HEK293 (cell line): ENCODE measurements at regions not wholly inside any gene's neighbourhood (a gene's known extent, or its start where the extent isn't known, plus 50 kb on each side); places are given as distances from the start of the nearest gene placed in this dataset.

Experiments
- EGR2 ChIP-seq: fragments of 450-650 bp; formaldehyde crosslinking; IDR thresholded peaks from 2 replicates; pipeline ENCODE4 v1.5.1; 2016; ENCODE audit warnings: low read depth, missing biosample characterization, missing genetic modification characterization
- MYNN ChIP-seq: fragments of 450-650 bp; formaldehyde crosslinking; IDR thresholded peaks from 2 replicates; pipeline ENCODE4 v1.5.1; 2016; ENCODE audit warnings: missing biosample characterization, missing genetic modification characterization, borderline replicate concordance
- SP3 ChIP-seq: fragments of 450-650 bp; formaldehyde crosslinking; IDR thresholded peaks from 2 replicates; pipeline ENCODE4 v1.5.1; 2016; ENCODE audit warnings: missing biosample characterization, missing genetic modification characterization
- ZBTB17 ChIP-seq: fragments of 450-650 bp; formaldehyde crosslinking; IDR thresholded peaks from 2 replicates; pipeline ENCODE4 v1.5.1; 2016; ENCODE audit warnings: missing biosample characterization, missing genetic modification characterization
- ZBTB48 ChIP-seq: fragments of 450-650 bp; formaldehyde crosslinking; IDR thresholded peaks from 2 replicates; pipeline ENCODE4 v1.5.1; 2016; ENCODE audit warnings: missing biosample characterization, missing genetic modification characterization
- ZNF121 ChIP-seq: fragments of 450-650 bp; formaldehyde crosslinking; IDR thresholded peaks from 2 replicates; pipeline ENCODE4 v1.5.1; 2016; ENCODE audit warnings: missing biosample characterization, missing genetic modification characterization
- ZNF366 ChIP-seq: fragments of 450-650 bp; formaldehyde crosslinking; conservative IDR thresholded peaks from 2 replicates; pipeline ENCODE4 v1.5.1; 2016; ENCODE audit warnings: missing biosample characterization, missing genetic modification characterization
- ZNF423 ChIP-seq: fragments of 450-650 bp; formaldehyde crosslinking; IDR thresholded peaks from 2 replicates; pipeline ENCODE4 v1.5.1; 2016; ENCODE audit warnings: missing biosample characterization, missing genetic modification characterization
- ZNF560 ChIP-seq: fragments of 450-650 bp; formaldehyde crosslinking; IDR thresholded peaks from 2 replicates; pipeline ENCODE4 v1.5.1; 2017; ENCODE audit warnings: missing biosample characterization, missing genetic modification characterization, borderline replicate concordance
- ZNF677 ChIP-seq: fragments of 450-650 bp; IDR thresholded peaks from 2 replicates; pipeline ENCODE4 v1.5.0; 2018; ENCODE audit warnings: missing biosample characterization, mild to moderate bottlenecking, missing genetic modification characterization, moderate library complexity
- ZNF791 ChIP-seq: fragments of 450-650 bp; formaldehyde crosslinking; IDR thresholded peaks from 2 replicates; pipeline ENCODE4 v1.5.1; 2016; ENCODE audit warnings: missing biosample characterization, missing genetic modification characterization
- ZNF843 ChIP-seq: fragments of 450-650 bp; formaldehyde crosslinking; IDR thresholded peaks from 2 replicates; pipeline ENCODE4 v1.5.1; 2016; ENCODE audit warnings: missing biosample characterization, missing genetic modification characterization
- ZSCAN30 ChIP-seq: fragments of 450-650 bp; IDR thresholded peaks from 2 replicates; pipeline ENCODE4 v1.5.1; 2018; ENCODE audit warnings: missing biosample characterization, mild to moderate bottlenecking, missing genetic modification characterization, moderate library complexity
- TF ChIP-seq, protein P1 (sequence below): fragments of 450-650 bp; IDR thresholded peaks from 2 replicates; pipeline ENCODE4 v1.5.1; 2018; ENCODE audit warnings: missing biosample characterization, missing genetic modification characterization
- TF ChIP-seq, protein P2 (sequence below): fragments of 450-650 bp; formaldehyde crosslinking; IDR thresholded peaks from 2 replicates; pipeline ENCODE4 v1.5.1; 2017; ENCODE audit warnings: missing biosample characterization, missing genetic modification characterization
- TF ChIP-seq, protein P3 (sequence below): fragments of 450-650 bp; formaldehyde crosslinking; IDR thresholded peaks from 2 replicates; pipeline ENCODE4 v1.5.1; 2016; ENCODE audit warnings: missing biosample characterization, missing genetic modification characterization
- TF ChIP-seq, protein P4 (sequence below): fragments of 450-650 bp; formaldehyde crosslinking; IDR thresholded peaks from 2 replicates; pipeline ENCODE4 v1.5.1; 2016; ENCODE audit warnings: missing biosample characterization, missing genetic modification characterization
- TF ChIP-seq, protein P5 (sequence below): fragments of 450-650 bp; formaldehyde crosslinking; IDR thresholded peaks from 2 replicates; pipeline ENCODE4 v1.5.1; 2016; ENCODE audit warnings: missing biosample characterization, missing genetic modification characterization
- TF ChIP-seq, protein P6 (sequence below): fragments of 450-650 bp; formaldehyde crosslinking; IDR thresholded peaks from 2 replicates; pipeline ENCODE4 v1.5.1; 2016; ENCODE audit warnings: missing biosample characterization, missing genetic modification characterization, borderline replicate concordance
- TF ChIP-seq, protein P7 (sequence below): fragments of 450-650 bp; formaldehyde crosslinking; IDR thresholded peaks from 2 replicates; pipeline ENCODE4 v1.5.1; 2016; ENCODE audit warnings: missing biosample characterization, missing genetic modification characterization
- TF ChIP-seq, protein P8 (sequence below): fragments of 450-650 bp; formaldehyde crosslinking; IDR thresholded peaks from 2 replicates; pipeline ENCODE4 v1.5.1; 2016; ENCODE audit warnings: missing biosample characterization, missing genetic modification characterization
- TF ChIP-seq, protein P9 (sequence below): fragments of 450-650 bp; formaldehyde crosslinking; IDR thresholded peaks from 2 replicates; pipeline ENCODE4 v1.5.1; 2016; ENCODE audit warnings: missing biosample characterization, missing genetic modification characterization

DNA sequence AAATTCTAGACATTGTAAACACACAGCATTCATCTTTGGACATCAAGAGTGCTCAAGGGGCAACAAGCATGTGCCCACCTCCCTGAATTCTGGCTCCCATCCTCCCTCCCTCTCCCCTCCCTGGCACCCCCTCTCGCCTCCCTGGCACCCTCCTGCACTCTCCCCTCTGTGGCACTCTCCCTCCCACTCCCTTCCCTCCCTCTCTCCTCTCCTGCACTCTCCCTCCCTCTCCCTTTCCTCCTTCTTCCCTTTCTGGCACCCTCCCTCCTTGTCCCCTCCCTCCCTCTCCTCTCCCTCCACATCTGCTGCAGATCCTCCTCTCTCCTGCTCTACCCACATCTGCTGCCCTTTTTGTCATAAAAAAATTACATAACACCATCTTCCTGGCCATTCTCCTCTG lies 113.0 kb upstream of the SLC22A23 start (continued):
- TF ChIP-seq ZNF791 (tag by site-specific recombination) (no peak), MYNN (tag by site-specific recombination) (no peak), ZBTB17 (tag by site-specific recombination) (0 out of 2 replicates have a peak, but pooled peaks have one; percentile 32), EGR2 (tag by site-specific recombination) (peak; percentile 71), ZBTB48 (no peak), ZSCAN30 (tag by site-specific recombination) (no peak), ZNF677 (tag by site-specific recombination) (no peak), ZNF843 (tag by site-specific recombination) (no peak), ZNF121 (tag by site-specific recombination) (no peak), SP3 (tag by site-specific recombination) (no peak), ZNF366 (tag by site-specific recombination) (no peak), ZNF423 (tag by site-specific recombination) (no peak), ZNF560 (tag by site-specific recombination) (no peak)
- TF ChIP-seq, protein P1, sequence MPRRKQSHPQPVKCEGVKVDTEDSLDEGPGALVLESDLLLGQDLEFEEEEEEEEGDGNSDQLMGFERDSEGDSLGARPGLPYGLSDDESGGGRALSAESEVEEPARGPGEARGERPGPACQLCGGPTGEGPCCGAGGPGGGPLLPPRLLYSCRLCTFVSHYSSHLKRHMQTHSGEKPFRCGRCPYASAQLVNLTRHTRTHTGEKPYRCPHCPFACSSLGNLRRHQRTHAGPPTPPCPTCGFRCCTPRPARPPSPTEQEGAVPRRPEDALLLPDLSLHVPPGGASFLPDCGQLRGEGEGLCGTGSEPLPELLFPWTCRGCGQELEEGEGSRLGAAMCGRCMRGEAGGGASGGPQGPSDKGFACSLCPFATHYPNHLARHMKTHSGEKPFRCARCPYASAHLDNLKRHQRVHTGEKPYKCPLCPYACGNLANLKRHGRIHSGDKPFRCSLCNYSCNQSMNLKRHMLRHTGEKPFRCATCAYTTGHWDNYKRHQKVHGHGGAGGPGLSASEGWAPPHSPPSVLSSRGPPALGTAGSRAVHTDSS: no peak
- TF ChIP-seq, protein P2, sequence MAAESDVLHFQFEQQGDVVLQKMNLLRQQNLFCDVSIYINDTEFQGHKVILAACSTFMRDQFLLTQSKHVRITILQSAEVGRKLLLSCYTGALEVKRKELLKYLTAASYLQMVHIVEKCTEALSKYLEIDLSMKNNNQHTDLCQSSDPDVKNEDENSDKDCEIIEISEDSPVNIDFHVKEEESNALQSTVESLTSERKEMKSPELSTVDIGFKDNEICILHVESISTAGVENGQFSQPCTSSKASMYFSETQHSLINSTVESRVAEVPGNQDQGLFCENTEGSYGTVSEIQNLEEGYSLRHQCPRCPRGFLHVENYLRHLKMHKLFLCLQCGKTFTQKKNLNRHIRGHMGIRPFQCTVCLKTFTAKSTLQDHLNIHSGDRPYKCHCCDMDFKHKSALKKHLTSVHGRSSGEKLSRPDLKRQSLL: no peak
- TF ChIP-seq, protein P3, sequence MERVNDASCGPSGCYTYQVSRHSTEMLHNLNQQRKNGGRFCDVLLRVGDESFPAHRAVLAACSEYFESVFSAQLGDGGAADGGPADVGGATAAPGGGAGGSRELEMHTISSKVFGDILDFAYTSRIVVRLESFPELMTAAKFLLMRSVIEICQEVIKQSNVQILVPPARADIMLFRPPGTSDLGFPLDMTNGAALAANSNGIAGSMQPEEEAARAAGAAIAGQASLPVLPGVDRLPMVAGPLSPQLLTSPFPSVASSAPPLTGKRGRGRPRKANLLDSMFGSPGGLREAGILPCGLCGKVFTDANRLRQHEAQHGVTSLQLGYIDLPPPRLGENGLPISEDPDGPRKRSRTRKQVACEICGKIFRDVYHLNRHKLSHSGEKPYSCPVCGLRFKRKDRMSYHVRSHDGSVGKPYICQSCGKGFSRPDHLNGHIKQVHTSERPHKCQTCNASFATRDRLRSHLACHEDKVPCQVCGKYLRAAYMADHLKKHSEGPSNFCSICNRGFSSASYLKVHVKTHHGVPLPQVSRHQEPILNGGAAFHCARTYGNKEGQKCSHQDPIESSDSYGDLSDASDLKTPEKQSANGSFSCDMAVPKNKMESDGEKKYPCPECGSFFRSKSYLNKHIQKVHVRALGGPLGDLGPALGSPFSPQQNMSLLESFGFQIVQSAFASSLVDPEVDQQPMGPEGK (tag by site-specific recombination): no peak
- TF ChIP-seq, protein P4, sequence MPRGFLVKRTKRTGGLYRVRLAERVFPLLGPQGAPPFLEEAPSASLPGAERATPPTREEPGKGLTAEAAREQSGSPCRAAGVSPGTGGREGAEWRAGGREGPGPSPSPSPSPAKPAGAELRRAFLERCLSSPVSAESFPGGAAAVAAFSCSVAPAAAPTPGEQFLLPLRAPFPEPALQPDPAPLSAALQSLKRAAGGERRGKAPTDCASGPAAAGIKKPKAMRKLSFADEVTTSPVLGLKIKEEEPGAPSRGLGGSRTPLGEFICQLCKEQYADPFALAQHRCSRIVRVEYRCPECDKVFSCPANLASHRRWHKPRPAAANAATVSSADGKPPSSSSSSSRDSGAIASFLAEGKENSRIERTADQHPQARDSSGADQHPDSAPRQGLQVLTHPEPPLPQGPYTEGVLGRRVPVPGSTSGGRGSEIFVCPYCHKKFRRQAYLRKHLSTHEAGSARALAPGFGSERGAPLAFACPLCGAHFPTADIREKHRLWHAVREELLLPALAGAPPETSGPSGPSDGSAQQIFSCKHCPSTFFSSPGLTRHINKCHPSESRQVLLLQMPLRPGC: no peak
- TF ChIP-seq, protein P5, sequence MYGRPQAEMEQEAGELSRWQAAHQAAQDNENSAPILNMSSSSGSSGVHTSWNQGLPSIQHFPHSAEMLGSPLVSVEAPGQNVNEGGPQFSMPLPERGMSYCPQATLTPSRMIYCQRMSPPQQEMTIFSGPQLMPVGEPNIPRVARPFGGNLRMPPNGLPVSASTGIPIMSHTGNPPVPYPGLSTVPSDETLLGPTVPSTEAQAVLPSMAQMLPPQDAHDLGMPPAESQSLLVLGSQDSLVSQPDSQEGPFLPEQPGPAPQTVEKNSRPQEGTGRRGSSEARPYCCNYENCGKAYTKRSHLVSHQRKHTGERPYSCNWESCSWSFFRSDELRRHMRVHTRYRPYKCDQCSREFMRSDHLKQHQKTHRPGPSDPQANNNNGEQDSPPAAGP (tag by site-specific recombination): peak; percentile 70; the same call in 1 of the 2 replicates
- TF ChIP-seq, protein P6, sequence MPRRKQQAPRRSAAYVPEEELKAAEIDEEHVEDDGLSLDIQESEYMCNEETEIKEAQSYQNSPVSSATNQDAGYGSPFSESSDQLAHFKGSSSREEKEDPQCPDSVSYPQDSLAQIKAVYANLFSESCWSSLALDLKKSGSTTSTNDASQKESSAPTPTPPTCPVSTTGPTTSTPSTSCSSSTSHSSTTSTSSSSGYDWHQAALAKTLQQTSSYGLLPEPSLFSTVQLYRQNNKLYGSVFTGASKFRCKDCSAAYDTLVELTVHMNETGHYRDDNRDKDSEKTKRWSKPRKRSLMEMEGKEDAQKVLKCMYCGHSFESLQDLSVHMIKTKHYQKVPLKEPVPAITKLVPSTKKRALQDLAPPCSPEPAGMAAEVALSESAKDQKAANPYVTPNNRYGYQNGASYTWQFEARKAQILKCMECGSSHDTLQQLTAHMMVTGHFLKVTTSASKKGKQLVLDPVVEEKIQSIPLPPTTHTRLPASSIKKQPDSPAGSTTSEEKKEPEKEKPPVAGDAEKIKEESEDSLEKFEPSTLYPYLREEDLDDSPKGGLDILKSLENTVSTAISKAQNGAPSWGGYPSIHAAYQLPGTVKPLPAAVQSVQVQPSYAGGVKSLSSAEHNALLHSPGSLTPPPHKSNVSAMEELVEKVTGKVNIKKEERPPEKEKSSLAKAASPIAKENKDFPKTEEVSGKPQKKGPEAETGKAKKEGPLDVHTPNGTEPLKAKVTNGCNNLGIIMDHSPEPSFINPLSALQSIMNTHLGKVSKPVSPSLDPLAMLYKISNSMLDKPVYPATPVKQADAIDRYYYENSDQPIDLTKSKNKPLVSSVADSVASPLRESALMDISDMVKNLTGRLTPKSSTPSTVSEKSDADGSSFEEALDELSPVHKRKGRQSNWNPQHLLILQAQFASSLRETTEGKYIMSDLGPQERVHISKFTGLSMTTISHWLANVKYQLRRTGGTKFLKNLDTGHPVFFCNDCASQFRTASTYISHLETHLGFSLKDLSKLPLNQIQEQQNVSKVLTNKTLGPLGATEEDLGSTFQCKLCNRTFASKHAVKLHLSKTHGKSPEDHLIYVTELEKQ (tag by site-specific recombination): no peak
- TF ChIP-seq, protein P7, sequence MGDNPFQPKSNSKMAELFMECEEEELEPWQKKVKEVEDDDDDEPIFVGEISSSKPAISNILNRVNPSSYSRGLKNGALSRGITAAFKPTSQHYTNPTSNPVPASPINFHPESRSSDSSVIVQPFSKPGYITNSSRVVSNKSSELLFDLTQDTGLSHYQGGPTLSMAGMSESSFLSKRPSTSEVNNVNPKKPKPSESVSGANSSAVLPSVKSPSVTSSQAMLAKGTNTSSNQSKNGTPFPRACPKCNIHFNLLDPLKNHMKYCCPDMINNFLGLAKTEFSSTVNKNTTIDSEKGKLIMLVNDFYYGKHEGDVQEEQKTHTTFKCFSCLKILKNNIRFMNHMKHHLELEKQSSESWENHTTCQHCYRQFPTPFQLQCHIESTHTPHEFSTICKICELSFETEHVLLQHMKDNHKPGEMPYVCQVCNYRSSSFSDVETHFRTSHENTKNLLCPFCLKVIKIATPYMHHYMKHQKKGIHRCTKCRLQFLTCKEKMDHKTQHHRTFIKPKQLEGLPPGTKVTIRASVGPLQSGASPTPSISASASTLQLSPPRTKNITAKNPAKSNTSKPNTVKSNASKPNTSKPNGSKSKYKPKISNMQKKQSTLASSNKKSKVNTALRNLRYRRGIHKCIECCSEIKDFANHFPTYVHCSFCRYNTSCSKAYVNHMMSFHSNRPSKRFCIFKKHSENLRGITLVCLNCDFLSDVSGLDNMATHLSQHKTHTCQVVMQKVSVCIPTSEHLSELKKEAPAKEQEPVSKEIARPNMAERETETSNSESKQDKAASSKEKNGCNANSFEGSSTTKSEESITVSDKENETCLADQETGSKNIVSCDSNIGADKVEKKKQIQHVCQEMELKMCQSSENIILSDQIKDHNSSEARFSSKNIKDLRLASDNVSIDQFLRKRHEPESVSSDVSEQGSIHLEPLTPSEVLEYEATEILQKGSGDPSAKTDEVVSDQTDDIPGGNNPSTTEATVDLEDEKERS (tag by site-specific recombination): no peak
- TF ChIP-seq, protein P8, sequence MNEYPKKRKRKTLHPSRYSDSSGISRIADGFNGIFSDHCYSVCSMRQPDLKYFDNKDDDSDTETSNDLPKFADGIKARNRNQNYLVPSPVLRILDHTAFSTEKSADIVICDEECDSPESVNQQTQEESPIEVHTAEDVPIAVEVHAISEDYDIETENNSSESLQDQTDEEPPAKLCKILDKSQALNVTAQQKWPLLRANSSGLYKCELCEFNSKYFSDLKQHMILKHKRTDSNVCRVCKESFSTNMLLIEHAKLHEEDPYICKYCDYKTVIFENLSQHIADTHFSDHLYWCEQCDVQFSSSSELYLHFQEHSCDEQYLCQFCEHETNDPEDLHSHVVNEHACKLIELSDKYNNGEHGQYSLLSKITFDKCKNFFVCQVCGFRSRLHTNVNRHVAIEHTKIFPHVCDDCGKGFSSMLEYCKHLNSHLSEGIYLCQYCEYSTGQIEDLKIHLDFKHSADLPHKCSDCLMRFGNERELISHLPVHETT (tag by site-specific recombination): no peak
- TF ChIP-seq, protein P9, sequence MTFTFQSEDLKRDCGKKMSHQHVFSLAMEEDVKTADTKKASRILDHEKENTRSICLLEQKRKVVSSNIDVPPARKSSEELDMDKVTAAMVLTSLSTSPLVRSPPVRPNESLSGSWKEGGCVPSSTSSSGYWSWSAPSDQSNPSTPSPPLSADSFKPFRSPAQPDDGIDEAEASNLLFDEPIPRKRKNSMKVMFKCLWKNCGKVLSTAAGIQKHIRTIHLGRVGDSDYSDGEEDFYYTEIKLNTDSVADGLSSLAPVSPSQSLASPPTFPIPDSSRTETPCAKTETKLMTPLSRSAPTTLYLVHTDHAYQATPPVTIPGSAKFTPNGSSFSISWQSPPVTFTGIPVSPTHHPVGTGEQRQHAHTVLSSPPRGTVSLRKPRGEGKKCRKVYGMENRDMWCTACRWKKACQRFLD: no peak
